GM10248 (cell line): ENCODE measurements at regions not wholly inside any gene's neighbourhood (a gene's known extent, or its start where the extent isn't known, plus 50 kb on each side); places are given as distances from the start of the nearest gene placed in this dataset.

Experiments
- CTCF ChIA-PET: fragments of 300-600 bp; sonication (Branson Sonifier 250); formaldehyde crosslinking; extraction: SDS; loops from one replicate; lab custom pipeline; 2021; ENCODE audit warnings: antibody characterized with exemption; lab: Yijun Ruan, JAX
- POLR2A ChIA-PET: fragments of 350-650 bp; sonication (Branson Sonifier 250); formaldehyde crosslinking; extraction: SDS; loops from one replicate; lab custom pipeline; 2020; ENCODE audit warnings: antibody characterized with exemption; lab: Yijun Ruan, JAX
- DNase-seq: peaks from one replicate; pipeline ENCODE4 v3.0.0; 2012; ENCODE audit errors: extremely low spot score
- CTCF ChIP-seq: IDR thresholded peaks from 2 replicates; pipeline ENCODE4 v1.5.1; 2012; ENCODE audit warnings: mild to moderate bottlenecking, low read depth; ENCODE audit errors: extremely low read depth, missing control alignments, control extremely low read depth

GRCh38 chr11:17132654-17133053, 55.2 kb upstream of the RPS13 start:
- ChIA-PET CTCF (interaction anchor here (1.8 kb wide), 1 partner anchor 19 kb away, joined by 3 read pairs; no protein-coding TSS in a partner anchor), POLR2A (no interaction called here)
- no peak for DNase-seq
- no peak for TF ChIP-seq CTCF

- no peak for DNase-seq
- ChIA-PET POLR2A (no interaction called here), CTCF (interaction anchor here (1.0 to 1.7 kb wide), 2 partner anchors 8 to 21 kb away, joined by 3 to 4 read pairs; no protein-coding TSS in a partner anchor)
- TF ChIP-seq CTCF = no peak
These were observed 51.5 kb upstream of the RPS13 start for GRCh38 chr11:17129003-17129402.
